ENCODE measurements at regions not wholly inside any gene's neighbourhood (a gene's known extent, or its start where the extent isn't known, plus 50 kb on each side); places are given as distances from the start of the nearest gene placed in this dataset.
A peak's percentile ranks its signal among the peaks of the same experiment; 100 is the strongest.

- DNase-seq (ENCODE audit: low read depth, low spot score), result no peak
- H3K4me3 ChIP-seq (ENCODE audit: low read depth, low read length), result no peak overlapping the region
- TF ChIP-seq CTCF (IDR thresholded peaks at IDR 0.05; ENCODE audit: low read depth, low read length), result no peak
- in situ Hi-C loops (cut with HindIII; ENCODE audit: low sequenced_read_pairs), result no loop called here
Measured at GRCh38 chr15:62881056-62881455, 161.5 kb upstream of the TPM1 start.

- H3K4me3 ChIP-seq (ENCODE audit: low read depth, low read length), result no peak overlapping the region
- TF ChIP-seq CTCF (IDR thresholded peaks at IDR 0.05; ENCODE audit: low read depth, low read length), result no peak
- in situ Hi-C loops (cut with HindIII; ENCODE audit: low sequenced_read_pairs), result no loop called here
- no peak for DNase-seq (ENCODE audit: low read depth, low spot score)
Measured at GRCh38 chr15:62883938-62884479, 158.5 kb upstream of the TPM1 start.

GRCh38 chr15:62886431-62887071 is 156.0 kb upstream of the TPM1 start:
- TF ChIP-seq CTCF (IDR thresholded peaks at IDR 0.05; ENCODE audit: low read depth, low read length), result no peak
- no peak overlapping the region for H3K4me3 ChIP-seq (ENCODE audit: low read depth, low read length)
- DNase-seq (ENCODE audit: low read depth, low spot score), result peak; percentile 85
- in situ Hi-C loops (cut with HindIII; ENCODE audit: low sequenced_read_pairs), result no loop called here

- no peak for TF ChIP-seq CTCF (IDR thresholded peaks at IDR 0.05; ENCODE audit: low read depth, low read length)
- in situ Hi-C loops (cut with HindIII; ENCODE audit: low sequenced_read_pairs), result no loop called here
- DNase-seq (ENCODE audit: low read depth, low spot score), result peak; percentile 84
- no peak overlapping the region for H3K4me3 ChIP-seq (ENCODE audit: low read depth, low read length)
Measured at GRCh38 chr15:62887113-62887570, 155.4 kb upstream of the TPM1 start.

GRCh38 chr15:62888623-62889022 is 153.9 kb upstream of the TPM1 start:
- DNase-seq (ENCODE audit: low read depth, low spot score), result no peak
- TF ChIP-seq CTCF (IDR thresholded peaks at IDR 0.05; ENCODE audit: low read depth, low read length), result no peak
- in situ Hi-C loops (cut with HindIII; ENCODE audit: low sequenced_read_pairs), result no loop called here
- no peak overlapping the region for H3K4me3 ChIP-seq (ENCODE audit: low read depth, low read length)

- DNase-seq (ENCODE audit: low read depth, low spot score), result no peak
- in situ Hi-C loops (cut with HindIII; ENCODE audit: low sequenced_read_pairs), result no loop called here
- H3K4me3 ChIP-seq (ENCODE audit: low read depth, low read length), result no peak overlapping the region
- TF ChIP-seq CTCF (IDR thresholded peaks at IDR 0.05; ENCODE audit: low read depth, low read length), result no peak
Measured at GRCh38 chr15:62889141-62889661, 153.3 kb upstream of the TPM1 start.

Data from astrocyte of the spinal cord (primary cell).